ENCODE measurements at regions not wholly inside any gene's neighbourhood (a gene's known extent, or its start where the extent isn't known, plus 50 kb on each side); places are given as distances from the start of the nearest gene placed in this dataset.
A peak's percentile ranks its signal among the peaks of the same experiment; 100 is the strongest.

DNA sequence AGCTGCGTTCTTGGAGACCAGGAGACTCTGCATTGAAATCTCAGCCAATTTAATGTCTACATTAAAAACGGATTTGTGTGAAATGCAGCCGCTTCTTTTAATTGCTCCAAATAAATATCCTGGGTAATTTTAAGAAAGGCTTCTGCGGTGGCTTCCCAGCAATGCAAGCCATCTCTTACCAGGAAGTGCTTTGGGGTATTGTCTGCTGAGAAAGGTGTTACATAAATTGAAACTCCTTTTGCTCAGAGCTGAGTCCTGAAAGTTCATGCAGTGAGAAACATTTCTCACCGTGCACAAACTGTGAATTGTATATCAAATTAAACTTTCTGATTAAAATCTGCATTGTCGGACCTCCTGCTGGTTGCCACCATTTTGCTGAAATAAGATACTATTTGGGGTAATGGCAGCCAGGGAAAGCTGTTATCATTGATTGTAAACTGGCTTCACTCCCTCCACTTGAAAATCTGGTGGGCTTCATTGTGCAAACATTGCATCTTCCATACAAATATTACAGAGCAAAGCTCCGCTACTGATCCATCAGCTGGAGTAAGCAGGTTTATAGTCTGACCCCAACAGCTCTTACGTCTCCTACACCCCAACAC, 59.5 kb downstream of the ZIC5 start:
- DNase-seq, result no peak

GRCh38 chr13:99911069-99911964, 60.2 kb downstream of the ZIC5 start:
- DNase-seq, result no peak

GRCh38 chr13:99909836-99910619, 61.5 kb downstream of the ZIC5 start:
- peak; percentile 64 for DNase-seq

GRCh38 chr13:99909097-99909835, 62.3 kb downstream of the ZIC5 start:
- no peak for DNase-seq

DNA sequence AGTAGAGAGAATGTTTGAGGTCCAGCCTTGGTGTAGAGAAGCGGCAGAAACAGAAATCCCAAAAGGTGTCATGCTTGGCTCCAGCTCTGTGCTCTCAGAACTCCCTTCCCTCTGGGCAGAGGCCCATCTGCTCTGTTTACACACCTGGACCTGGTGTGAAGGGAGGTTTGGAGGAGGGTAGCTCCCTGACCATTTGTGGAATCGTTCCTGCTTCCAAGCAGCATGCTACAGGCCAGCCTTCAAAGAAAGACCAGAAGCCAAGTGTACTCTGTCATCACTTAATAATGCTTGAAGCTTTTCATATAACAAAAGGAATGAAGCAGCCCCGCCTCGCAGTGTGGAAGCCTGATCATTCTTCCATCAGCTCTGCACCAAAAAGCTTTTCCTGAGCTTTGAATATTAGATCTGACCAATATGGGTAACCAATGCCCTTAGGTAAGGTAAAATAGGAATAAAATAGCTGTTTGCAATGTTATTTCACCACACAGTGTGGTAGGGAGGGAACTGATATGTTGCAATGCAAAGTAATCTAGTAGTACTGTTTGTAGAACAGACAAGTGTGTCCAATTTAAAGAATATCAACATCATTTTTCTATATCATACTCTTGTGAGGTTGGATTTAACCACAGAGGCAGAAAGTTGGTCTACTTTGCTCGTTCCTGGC, 63.3 kb downstream of the ZIC5 start:
- DNase-seq, result peak; percentile 90

DNA sequence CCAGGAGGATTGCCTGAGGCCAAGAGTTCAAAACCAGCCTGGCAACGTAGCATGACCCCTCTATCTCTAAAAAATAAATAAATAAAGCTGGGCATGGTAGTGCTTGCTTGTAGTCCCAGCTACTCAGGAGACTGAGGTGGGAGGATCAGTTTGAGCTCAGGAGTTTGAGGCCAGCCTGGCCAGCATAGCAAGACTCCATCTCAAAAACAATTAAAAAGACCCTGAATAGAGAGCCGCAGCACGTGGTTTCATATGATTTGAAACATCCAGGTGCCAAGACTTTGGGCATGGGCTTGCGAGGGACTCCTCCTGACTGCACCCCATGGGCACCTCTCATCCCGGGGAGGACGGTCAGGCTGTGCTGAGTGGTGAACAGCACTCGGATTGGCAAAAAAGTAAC, 63.9 kb downstream of the ZIC5 start:
- DNase-seq, result no peak

GRCh38 chr13:99907038-99907437, 64.5 kb downstream of the ZIC5 start:
- no peak for DNase-seq

GRCh38 chr13:99905814-99906213, 65.8 kb downstream of the ZIC5 start:
- no peak for DNase-seq

GRCh38 chr13:99905224-99905623, 66.3 kb downstream of the ZIC5 start:
- DNase-seq, result peak; percentile 56

- DNase-seq, result no peak
These were observed 68.4 kb downstream of the ZIC5 start for GRCh38 chr13:99903140-99903539.

GRCh38 chr13:99902657-99903056, 68.9 kb downstream of the ZIC5 start:
- no peak for DNase-seq

DNA sequence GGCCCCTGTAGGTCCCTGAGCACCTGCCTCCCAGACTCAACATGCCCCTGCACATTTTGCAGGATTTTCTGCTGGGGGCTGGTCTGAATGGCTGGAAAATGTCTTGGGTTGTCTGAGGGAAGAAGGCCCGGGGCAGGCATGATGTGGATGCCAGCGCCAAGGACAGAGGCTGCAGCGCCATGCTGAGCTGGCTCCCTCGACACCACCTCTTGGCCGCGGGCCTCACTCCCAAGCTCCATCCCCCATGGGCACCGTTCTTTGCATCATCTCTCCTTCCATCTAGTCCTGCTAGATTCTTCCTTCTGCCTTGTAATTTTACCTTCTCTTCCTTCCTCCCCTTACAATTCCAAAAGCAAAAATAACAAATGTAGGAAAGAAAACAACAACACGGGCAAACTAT, 70.6 kb downstream of the ZIC5 start:
- no peak for DNase-seq

DNA sequence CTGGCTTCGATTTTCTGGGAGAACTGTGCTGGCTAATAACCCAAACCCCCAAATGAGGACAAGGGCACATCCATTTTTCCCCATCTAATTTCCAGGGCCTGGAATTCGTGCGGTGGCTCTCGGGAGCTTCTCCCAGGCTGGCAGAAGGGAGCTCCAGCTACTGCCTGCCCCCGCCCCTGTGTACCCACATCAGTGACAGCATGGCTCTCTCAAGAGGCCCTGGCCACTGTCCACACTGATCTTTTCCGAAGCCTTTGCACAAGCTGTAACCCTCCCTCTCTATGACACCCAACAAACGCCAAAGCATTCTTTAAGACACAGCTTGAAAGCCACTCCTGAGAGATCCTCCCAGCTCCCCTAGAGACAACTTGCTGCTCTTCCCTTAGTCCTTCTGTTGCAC, 73.1 kb downstream of the ZIC5 start:
- no peak for DNase-seq

DNA sequence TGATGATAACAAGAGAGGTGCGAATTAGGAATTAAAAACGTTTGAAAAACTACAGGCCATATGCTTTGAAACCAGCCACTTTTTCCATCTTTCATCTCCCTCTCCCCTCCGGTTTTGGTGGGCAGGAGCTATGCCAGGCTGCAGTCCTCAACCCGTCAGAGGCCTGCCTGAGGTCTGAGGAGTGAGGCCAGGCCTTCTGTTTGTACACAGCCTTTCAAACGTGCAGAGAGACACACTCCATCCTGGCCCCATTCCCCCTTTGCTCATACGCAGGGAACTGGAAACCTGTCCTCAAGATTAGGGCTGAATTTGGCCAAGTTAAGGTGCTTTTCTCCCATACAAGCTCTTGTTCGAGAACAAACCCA, 74.5 kb downstream of the ZIC5 start:
- DNase-seq, result no peak

DNA sequence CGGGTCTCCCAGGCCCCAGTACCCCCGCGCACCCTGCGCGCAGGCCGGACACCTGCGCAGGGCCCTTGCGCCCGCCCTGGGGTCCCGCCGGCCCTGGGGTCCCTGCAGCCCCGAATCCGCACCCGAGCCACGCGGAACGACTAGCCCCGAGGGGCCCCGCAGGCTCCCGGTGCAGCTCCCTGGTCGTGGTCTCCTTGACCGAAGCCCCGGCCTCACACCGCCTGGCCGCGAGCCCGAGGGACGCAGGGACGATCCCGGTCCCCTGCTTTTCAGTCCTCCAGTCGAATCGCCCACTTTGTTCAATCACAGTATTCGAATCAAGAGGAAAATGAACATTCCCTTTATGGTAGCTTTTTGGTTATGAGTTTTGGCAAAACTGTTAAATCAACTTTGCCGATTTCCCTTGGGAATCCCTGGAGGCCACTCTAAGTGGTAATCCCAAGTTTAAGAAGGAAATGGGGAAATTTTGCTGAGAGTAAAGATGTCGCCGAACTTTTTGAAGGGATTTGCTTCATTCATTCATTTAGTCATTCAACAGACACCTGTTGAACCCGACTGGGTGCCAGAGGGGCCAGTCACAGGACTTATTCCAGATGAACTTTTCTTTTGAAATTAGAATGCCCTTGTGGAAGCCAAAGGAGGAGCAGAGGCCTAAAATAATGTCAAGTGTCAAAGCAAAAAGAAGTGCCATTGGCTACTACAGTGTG, 75.0 kb downstream of the ZIC5 start:
- DNase-seq, result no peak

DNA sequence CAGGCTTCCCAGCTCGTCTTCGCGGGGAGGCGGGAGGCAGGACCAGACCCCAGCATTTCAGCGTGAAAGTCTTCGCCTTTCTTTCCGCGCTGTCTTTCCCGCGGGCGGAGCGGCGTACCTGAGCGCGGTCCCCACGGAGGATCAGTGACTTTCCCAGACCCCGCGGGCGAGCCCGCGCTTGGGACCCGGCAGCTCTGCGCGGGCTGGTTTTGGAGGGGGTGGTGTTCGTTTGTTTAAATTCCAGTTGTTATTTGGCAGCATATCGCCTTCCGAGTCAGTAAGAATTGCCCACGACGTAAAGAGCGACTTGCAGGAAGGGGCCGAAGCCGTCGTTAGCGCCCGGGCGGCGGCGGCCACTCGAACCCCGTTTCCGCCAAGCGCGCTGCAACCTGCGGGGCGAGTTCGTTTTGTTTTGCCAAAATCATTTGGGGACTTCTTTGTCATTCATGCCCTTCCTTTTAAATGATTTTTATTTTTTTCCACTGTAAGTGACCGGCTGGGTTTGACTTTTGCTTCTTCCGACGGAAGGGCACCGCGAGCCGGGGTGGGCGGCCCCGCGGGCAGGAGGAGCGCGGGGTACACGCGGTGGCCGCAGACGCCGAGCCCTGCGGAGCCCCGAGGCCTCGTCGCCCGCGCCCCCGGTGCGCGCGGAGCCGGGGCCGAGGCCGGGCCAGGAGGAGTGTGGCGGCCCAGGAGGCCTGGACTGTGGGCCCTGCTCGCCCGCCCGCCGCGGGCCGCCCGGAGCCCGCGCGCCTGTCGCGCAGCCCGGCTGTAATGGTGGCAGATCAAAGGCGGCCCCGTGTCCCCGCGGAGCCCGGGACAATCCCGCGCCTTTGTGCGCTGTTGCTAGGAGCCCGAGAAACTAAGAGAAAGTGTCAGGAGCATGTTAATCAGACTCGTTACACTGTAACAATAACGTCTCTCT, 75.9 kb downstream of the ZIC5 start:
- DNase-seq, result no peak

- DNase-seq, result no peak
These were observed 76.6 kb downstream of the ZIC5 start for GRCh38 chr13:99894840-99895443.

- DNase-seq, result no peak
These were observed 77.3 kb downstream of the ZIC5 start for GRCh38 chr13:99894105-99894839.

GRCh38 chr13:99893567-99893966, 78.0 kb downstream of the ZIC5 start:
- no peak for DNase-seq
